Muscle layer of duodenum (tissue), 2 donors: ENCODE measurements at regions not wholly inside any gene's neighbourhood (a gene's known extent, or its start where the extent isn't known, plus 50 kb on each side); places are given as distances from the start of the nearest gene placed in this dataset.
"Not testable (repeated sequence)": the region's sequence is repeated elsewhere in the genome, so short reads cannot be mapped to it uniquely, and the experiment has no call there.

ENCODE experiments used
- H3K27ac ChIP-seq: one replicate; pipeline ENCODE4 v1.7.0; 2013; ENCODE audit warnings: mild to moderate bottlenecking, low read length
- H3K27me3 ChIP-seq: one replicate; pipeline ENCODE4 v1.7.0; 2013; ENCODE audit warnings: low read depth, mild to moderate bottlenecking, control low read depth, low read length
- H3K36me3 ChIP-seq, 2 donors: one replicate each; pipeline ENCODE4 v1.7.0; 2013; ENCODE audit warnings: low read length in 2 of 2, control low read depth in 1 of 2, mild to moderate bottlenecking in 1 of 2; ENCODE audit not compliant: insufficient read depth in 2 of 2, control insufficient read depth in 1 of 2
- H3K4me1 ChIP-seq, 2 donors: one replicate each; pipeline ENCODE4 v1.7.0; 2013; ENCODE audit warnings: low read length in 2 of 2, mild to moderate bottlenecking in 2 of 2, control low read depth in 1 of 2, moderate library complexity in 1 of 2; ENCODE audit not compliant: insufficient read depth in 2 of 2, control insufficient read depth in 1 of 2
- H3K4me3 ChIP-seq, 2 donors: one replicate each; pipeline ENCODE4 v1.7.0; 2013; ENCODE audit warnings: low read length in 2 of 2, low read depth in 1 of 2, mild to moderate bottlenecking in 1 of 2
- H3K9me3 ChIP-seq, 2 donors: one replicate each; pipeline ENCODE4 v1.7.0; 2013; ENCODE audit warnings: low read length in 2 of 2, control low read depth in 1 of 2, mild to moderate bottlenecking in 1 of 2; ENCODE audit not compliant: control insufficient read depth in 1 of 2
- donor health status: healthy.

DNA sequence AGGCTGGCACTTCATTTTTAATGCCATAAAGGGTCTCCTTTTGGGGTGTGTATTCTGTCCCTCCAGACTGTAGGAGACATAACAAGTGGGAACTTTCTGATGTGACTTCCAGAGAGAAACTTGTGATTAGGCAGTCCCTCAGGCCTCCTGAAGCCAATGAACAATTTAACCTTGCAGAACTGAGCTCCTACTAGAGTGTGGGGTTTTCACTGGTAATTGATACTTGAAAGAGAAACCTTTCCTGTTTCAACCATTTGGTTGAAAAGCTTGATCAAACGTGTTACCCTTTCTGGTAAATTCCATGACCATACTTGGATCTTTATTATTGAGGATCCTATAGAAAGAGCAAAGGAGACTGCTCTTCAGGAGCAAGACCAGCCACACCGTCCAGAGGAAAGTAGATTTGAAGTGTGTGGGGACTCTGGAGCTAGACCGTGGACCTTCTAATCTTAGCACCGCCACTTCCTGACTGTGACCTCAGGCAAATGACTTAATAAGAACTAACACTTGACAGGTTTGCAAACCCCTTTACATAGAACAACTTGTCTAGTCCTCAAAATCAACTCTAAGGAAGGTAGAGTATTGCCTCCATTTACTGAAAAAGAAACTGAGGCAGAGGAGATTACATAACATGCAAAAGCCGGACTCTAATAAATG, 69.9 kb upstream of the GDNF start:
- H3K36me3 ChIP-seq: not testable (repeated sequence)

DNA sequence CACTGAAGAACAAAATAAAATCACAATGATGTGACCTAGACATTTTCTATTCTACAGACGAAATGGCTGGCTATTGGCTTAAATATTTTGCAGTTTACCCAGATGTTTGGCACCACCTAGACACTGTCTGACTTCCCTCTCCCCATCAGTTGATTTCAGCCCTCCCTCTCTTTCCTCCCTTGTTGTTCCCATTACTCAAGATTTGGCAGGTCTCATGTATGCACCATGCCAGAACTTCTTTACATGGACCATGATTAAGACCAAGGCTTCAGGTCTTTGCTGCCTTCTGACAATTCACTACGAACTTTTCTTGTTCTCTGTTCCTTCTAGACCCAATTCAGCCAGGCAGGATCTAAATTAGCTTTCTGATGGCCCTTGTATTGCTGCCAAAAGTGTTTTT, 66.6 kb upstream of the GDNF start:
- no peak overlapping the region for H3K4me3 ChIP-seq
- H3K4me1 ChIP-seq: no peaks in the 10 kb centered on the region
- H3K27me3 ChIP-seq: no peaks in the 10 kb centered on the region
- H3K9me3 ChIP-seq: no peaks in the 10 kb centered on the region
- no peak overlapping the region for H3K27ac ChIP-seq
- H3K36me3 ChIP-seq: no peaks in the 10 kb centered on the region

More for the DNA sequence above, 69.9 kb upstream of the GDNF start:
- not testable (repeated sequence) for H3K27me3 ChIP-seq, H3K4me1 ChIP-seq, H3K4me3 ChIP-seq, H3K27ac ChIP-seq, H3K9me3 ChIP-seq

GRCh38 chr5:37905230-37905629, 65.4 kb upstream of the GDNF start:
- Histone ChIP-seq H3K36me3 (no peaks in the 10 kb centered on the region), H3K27me3 (no peaks in the 10 kb centered on the region), H3K9me3 (no peaks in the 10 kb centered on the region), H3K4me3 (no peak overlapping the region), H3K4me1 (no peaks in the 10 kb centered on the region), H3K27ac (no peak overlapping the region)

DNA sequence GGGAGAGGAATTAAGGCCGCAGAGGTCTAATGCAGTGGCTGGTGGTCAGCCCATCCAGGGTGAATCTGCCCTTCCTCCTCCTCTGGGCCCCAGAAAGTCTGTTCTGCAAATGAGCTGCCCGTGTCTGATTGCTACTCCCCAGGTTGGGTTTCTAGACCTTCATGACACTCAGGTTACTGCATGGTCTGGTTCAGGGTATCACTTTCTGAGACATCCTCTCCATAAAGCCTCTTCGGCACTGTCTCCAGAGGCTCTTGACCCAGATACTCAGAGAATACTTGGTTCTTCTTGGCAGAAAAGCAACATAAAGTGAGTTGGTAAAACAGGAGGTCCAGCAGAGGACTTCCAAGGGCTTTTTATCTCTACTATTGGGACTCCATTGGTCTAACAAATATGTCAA, 62.5 kb upstream of the GDNF start:
- Histone ChIP-seq H3K4me1 (no peaks in the 10 kb centered on the region), H3K9me3 (no peaks in the 10 kb centered on the region), H3K36me3 (no peaks in the 10 kb centered on the region), H3K4me3 (no peak overlapping the region), H3K27me3 (no peaks in the 10 kb centered on the region), H3K27ac (no peak overlapping the region)

- no peaks in the 10 kb centered on the region for H3K9me3 ChIP-seq
Measured at GRCh38 chr5:37900692-37901091, 60.9 kb upstream of the GDNF start.

DNA sequence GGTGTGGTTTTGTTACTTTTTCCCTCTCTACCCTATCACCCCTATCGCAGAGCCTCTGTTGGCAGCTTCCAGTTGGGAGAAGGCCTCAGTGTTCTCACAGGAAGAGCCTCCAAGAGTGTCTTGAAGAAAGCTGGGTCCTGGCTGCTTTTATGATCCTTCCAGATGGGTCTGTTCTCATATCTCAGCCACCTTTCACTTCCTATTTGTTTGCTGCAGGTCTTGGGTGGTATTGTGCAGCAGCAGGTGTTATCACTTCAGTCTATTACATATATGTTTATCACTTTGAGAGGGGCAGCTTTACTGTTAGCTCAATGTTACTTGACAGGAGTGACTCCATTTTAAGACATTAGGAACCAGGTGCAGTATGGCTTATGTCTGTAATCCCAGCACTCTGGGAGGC, 59.2 kb upstream of the GDNF start:
- Histone ChIP-seq H3K4me3 (no peak overlapping the region), H3K27me3 (no peaks in the 10 kb centered on the region), H3K4me1 (no peaks in the 10 kb centered on the region), H3K27ac (no peak overlapping the region), H3K36me3 (no peaks in the 10 kb centered on the region), H3K9me3 (no peaks in the 10 kb centered on the region)

More at GRCh38 chr5:37900692-37901091, 60.9 kb upstream of the GDNF start:
- Histone ChIP-seq H3K4me3 (no peak overlapping the region), H3K36me3 (no peaks in the 10 kb centered on the region), H3K27me3 (no peaks in the 10 kb centered on the region), H3K4me1 (no peaks in the 10 kb centered on the region), H3K27ac (no peak overlapping the region)

- no peak overlapping the region for H3K4me3 ChIP-seq
- no peaks in the 10 kb centered on the region for H3K36me3 ChIP-seq
- H3K4me1 ChIP-seq: no peaks in the 10 kb centered on the region
- H3K27ac ChIP-seq: no peak overlapping the region
- H3K9me3 ChIP-seq: no peaks in the 10 kb centered on the region
- no peaks in the 10 kb centered on the region for H3K27me3 ChIP-seq
Measured at GRCh38 chr5:37896159-37896558, 56.3 kb upstream of the GDNF start.

DNA sequence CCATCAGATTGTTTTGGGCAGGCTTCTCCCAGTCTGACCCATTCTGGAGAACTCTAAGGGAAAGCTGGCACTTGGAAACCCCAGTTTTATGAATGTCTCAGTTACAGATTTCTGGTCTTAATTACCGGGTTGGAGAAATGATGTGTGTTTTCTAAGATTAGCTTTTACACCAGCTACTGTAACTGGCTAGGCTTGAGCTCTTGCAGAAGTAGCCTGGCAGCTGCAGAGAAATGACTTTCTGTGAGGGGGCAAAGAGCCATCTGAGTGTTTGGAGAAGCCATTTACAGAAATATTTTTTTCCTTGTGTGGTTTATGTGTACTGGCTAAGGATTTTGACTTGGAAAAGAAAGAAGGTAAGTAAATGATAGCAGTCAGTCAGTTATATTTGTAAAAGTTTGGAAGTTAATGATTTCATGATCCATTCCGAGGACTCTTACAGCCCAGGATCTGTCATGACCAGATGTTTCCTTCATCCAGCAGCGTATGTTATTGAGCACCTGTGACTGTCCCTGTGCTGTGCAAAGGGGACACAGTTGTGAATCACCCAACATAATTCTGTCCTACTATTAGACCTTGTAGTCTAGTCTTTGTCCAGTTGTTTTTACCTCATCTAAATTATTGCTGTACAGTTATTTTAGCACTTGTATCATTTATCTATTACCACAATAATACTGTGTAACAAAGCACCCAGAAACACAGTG, 53.7 kb upstream of the GDNF start:
- Histone ChIP-seq H3K27ac (no peak overlapping the region), H3K27me3 (no peaks in the 10 kb centered on the region), H3K36me3 (no peaks in the 10 kb centered on the region), H3K4me1 (no peaks in the 10 kb centered on the region), H3K9me3 (no peaks in the 10 kb centered on the region), H3K4me3 (no peak overlapping the region)

GRCh38 chr5:37892586-37892985, 52.7 kb upstream of the GDNF start:
- no peaks in the 10 kb centered on the region for H3K4me1 ChIP-seq
- no peaks in the 10 kb centered on the region for H3K27me3 ChIP-seq
- H3K36me3 ChIP-seq: no peaks in the 10 kb centered on the region
- H3K27ac ChIP-seq: no peak overlapping the region
- no peaks in the 10 kb centered on the region for H3K9me3 ChIP-seq
- no peak overlapping the region for H3K4me3 ChIP-seq

GRCh38 chr5:37891832-37892231, 52.0 kb upstream of the GDNF start:
- H3K27ac ChIP-seq: no peak overlapping the region
- no peak overlapping the region for H3K4me3 ChIP-seq
- no peaks in the 10 kb centered on the region for H3K27me3 ChIP-seq
- no peaks in the 10 kb centered on the region for H3K36me3 ChIP-seq
- no peaks in the 10 kb centered on the region for H3K9me3 ChIP-seq
- H3K4me1 ChIP-seq: no peaks in the 10 kb centered on the region

GRCh38 chr5:37889612-37890317, 49.9 kb upstream of the GDNF start:
- Histone ChIP-seq H3K36me3 (no peaks in the 10 kb centered on the region), H3K27ac (no peak overlapping the region), H3K4me1 (peaks cover 0 to 5% of the 10 kb centered on the region in 2 donors), H3K9me3 (no peaks in the 10 kb centered on the region), H3K27me3 (no peaks in the 10 kb centered on the region), H3K4me3 (no peak overlapping the region)
